HG02642 (cell line): ENCODE measurements at regions not wholly inside any gene's neighbourhood (a gene's known extent, or its start where the extent isn't known, plus 50 kb on each side); places are given as distances from the start of the nearest gene placed in this dataset.
A peak's percentile ranks its signal among the peaks of the same experiment; 100 is the strongest.

Experiments used
- ATAC-seq: cut with Tn5 transposase; IDR thresholded peaks from one replicate; pipeline ENCODE4 v1.9.1; 2021; ENCODE audit warnings: mild to moderate bottlenecking; ENCODE audit not compliant: unreplicated experiment, poor library complexity

GRCh38 chr3:104548401-104548800, 818.3 kb upstream of the ALCAM start:
- ATAC-seq, result no peak

- ATAC-seq, result no peak
Observed at GRCh38 chr3:104549099-104549714, 817.5 kb upstream of the ALCAM start.

DNA sequence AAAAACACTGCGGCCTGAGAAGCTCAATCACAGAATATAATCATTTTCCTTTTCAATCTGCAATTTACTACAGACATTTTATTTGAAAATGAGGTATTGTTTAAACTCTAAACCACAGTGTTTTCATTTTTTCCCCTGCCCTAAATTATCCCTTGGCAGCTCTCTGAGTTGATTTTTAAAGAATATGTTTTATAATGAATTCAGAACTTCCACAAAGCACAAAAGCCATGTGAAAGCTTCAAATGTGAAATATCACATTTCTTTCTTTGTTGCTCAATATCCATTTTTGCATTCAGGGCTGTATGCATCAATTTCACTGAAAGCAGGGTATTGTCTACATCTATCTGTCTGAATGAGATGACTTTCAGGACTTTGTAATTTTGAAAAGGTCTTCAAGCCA, 813.6 kb upstream of the ALCAM start:
- ATAC-seq, result no peak

GRCh38 chr3:104554425-104554824, 812.3 kb upstream of the ALCAM start:
- no peak for ATAC-seq

GRCh38 chr3:104555728-104556127, 811.0 kb upstream of the ALCAM start:
- no peak for ATAC-seq

- ATAC-seq, result no peak
Observed at GRCh38 chr3:104556372-104557078, 810.2 kb upstream of the ALCAM start.

GRCh38 chr3:104561324-104561723, 805.4 kb upstream of the ALCAM start:
- no peak for ATAC-seq

- ATAC-seq, result no peak
Observed at GRCh38 chr3:104564045-104564643, 802.6 kb upstream of the ALCAM start.

- no peak for ATAC-seq
Observed at GRCh38 chr3:104566054-104566453, 800.7 kb upstream of the ALCAM start.

DNA sequence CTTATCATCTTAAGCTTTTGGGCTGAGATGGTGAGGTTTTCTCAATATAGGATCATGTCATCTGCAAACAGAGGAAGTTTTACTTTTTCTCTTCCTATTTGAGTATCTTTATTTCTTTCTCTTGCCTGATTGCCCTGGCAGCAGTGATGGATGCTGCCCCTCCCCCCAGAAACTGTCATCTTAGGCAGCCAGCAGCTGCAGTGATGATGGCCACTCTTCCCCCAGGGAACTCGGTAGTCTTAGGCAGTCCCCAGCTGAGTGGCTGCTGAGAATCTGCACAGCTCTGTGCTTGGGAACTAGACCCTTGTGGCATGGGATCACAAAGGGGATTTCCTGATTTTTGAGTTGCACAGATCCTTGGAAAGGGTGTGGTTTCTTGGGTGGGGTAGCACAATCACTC, 791.1 kb upstream of the ALCAM start:
- ATAC-seq, result no peak

DNA sequence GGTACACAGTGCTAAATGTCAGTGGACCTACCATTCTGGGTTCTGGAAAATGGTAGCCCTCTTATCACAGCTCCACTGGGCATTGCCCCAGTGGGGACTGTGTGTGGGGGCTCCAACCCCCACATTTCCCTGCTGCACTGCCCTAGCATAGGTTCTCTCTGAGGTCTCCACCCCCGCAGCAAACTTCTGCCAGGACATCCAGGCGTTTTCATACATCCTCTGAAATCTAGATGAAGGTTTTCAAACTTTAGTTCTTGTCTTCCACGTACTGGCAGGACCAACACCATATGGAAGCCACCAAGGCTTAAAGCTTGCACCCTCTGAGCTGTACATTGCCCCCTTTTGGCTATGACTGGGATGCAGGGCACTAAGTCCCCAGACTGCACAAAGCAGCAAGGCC, 788.2 kb upstream of the ALCAM start:
- ATAC-seq, result no peak

GRCh38 chr3:104582092-104582491, 784.6 kb upstream of the ALCAM start:
- no peak for ATAC-seq

DNA sequence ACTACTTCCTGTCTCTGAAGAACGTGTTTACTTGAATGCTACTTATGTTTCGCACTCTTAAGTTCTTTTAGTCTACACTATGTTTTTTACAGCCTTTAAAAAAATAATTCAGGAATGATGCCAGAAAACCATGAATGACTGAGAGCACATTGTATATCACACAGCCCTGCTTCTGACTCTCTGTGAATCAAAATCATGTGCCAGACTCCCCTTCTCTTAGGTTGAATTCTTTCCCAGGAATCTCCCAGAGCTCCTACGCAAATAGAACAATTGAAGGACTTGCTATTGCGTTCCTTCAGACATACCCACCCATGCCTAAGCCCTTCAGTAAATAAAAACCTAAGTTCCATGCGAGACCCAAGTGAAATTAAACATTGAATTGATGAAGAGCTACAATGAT, 782.0 kb upstream of the ALCAM start:
- ATAC-seq, result no peak

DNA sequence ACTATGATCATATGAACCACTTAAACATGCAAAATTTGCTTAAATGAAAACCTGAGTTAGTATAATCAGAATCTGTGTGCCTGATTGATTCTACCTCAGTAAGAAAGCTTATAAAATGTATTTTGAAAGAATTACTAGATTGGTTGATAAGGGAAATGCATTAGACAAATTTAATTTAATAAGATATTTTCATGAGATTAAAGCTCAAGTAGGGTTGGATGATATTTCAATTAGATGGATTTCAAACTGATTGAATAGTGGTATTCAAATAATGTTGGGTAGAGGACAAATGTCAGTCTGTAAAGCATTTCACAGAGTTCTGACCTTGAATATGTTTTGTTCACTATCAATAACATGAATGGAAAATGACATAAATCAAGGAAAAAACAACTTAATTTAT, 780.4 kb upstream of the ALCAM start:
- no peak for ATAC-seq

GRCh38 chr3:104588442-104588841, 778.3 kb upstream of the ALCAM start:
- no peak for ATAC-seq

- ATAC-seq, result no peak
Observed at GRCh38 chr3:104591776-104592175, 774.9 kb upstream of the ALCAM start.

GRCh38 chr3:104594491-104594890, 772.2 kb upstream of the ALCAM start:
- no peak for ATAC-seq

- no peak for ATAC-seq
Observed at GRCh38 chr3:104596054-104596453, 770.7 kb upstream of the ALCAM start.

DNA sequence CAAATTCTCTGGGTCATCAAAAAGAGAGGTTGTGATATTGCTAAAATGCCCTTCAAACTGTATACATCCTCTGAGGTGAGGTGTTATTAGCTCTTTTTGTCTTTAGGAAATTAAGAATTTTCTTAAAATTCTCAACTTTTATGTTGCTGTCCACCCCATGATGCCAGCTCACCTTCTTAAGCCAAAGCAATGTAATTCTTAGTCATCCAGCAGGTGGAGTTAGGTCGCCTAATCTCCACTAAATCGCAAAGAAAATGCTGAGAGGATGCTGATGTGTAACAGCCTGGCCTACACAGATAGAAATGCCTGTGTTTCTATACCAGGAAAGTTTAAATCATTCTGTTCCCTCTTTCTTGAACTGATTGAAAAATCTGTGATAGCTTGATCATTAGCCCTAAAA, 770.2 kb upstream of the ALCAM start:
- peak; percentile 94 for ATAC-seq

- no peak for ATAC-seq
Observed at GRCh38 chr3:104598848-104599511, 767.7 kb upstream of the ALCAM start.

DNA sequence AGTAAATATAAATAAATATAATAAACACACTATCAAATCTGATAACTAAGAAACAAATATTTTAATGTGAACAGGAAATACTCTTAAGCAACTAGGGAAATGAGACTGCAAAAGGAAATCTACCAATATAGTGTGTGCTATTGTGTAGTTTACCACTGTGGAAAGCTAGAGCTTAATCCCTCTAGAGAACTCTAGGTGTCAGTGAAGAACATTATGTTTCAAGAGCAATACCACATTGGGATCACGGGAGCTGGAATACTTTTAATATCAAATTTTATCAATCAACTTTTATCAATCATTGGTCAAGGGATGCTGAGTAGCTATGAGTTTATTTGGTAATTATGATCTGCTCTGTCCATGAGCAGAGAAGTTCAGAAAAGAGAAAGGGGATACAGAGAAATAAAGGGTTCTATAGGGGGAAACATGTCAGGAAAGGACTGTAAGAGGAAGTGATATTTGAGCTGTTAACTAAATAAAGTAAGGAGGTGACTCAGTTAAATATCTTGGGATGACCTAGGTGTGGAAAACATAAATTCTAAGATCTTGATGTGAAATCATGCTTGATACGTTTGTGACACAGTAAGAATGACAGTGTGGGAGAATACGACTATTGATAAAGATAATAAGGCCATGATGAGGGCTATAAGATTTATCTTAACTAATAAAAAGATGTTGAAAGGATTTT, 762.2 kb upstream of the ALCAM start:
- no peak for ATAC-seq
